GM12891 (cell line): ENCODE measurements at regions not wholly inside any gene's neighbourhood (a gene's known extent, or its start where the extent isn't known, plus 50 kb on each side); places are given as distances from the start of the nearest gene placed in this dataset.

ENCODE experiments used
- PAX5 ChIP-seq: IDR thresholded peaks from 2 replicates; pipeline ENCODE4 v1.6.1; 2011; ENCODE audit warnings: low read length, moderate library complexity, mild to moderate bottlenecking; ENCODE audit not compliant: insufficient read depth, severe bottlenecking
- POLR2A ChIP-seq: IDR thresholded peaks from 2 replicates; pipeline ENCODE4 v1.6.1; 2011; ENCODE audit warnings: low read depth, low read length, control low read depth
- POLR2AphosphoS5 ChIP-seq: IDR thresholded peaks from 2 replicates; pipeline ENCODE4 v1.6.1; 2011; ENCODE audit warnings: low read depth, low read length, control low read depth
- POU2F2 ChIP-seq: IDR thresholded peaks from 2 replicates; pipeline ENCODE4 v1.6.1; 2011; ENCODE audit warnings: low read depth, mild to moderate bottlenecking, control low read depth, low read length, moderate library complexity
- SPI1 ChIP-seq: IDR thresholded peaks from 2 replicates; pipeline ENCODE4 v1.6.1; 2011; ENCODE audit warnings: low read depth, low read length, control low read depth
- TAF1 ChIP-seq: IDR thresholded peaks from 2 replicates; pipeline ENCODE4 v1.6.1; 2011; ENCODE audit warnings: low read depth, low read length, control low read depth

DNA sequence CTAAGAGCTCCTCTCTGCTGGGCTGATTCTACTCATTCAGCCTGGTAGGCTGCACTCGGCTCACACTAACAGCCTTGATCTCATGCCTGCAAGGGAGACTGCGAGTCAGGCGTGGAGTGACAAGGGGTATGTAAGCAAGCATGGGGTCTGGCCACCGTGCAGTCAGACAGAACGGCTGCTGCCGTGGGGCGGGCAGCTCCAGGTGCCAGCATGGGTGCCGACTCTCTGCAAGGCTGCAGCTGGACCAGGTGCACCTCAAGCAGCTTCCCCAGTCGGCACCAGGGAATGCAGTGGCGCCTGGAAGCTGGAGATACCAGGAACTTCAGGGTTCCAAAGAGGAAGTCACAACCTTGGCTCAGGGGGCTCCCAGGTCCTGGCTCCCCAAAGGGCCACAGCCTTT, 892.3 kb downstream of the OLFM4 start:
- no peak for TF ChIP-seq POLR2AphosphoS5
- TF ChIP-seq POLR2A = no peak
- no peak for TF ChIP-seq POU2F2
- TF ChIP-seq TAF1 = no peak
- TF ChIP-seq SPI1 = no peak
- no peak for TF ChIP-seq PAX5
